ENCODE measurements at regions not wholly inside any gene's neighbourhood (a gene's known extent, or its start where the extent isn't known, plus 50 kb on each side); places are given as distances from the start of the nearest gene placed in this dataset.
A peak's percentile ranks its signal among the peaks of the same experiment; 100 is the strongest.
"Not testable (repeated sequence)": the region's sequence is repeated elsewhere in the genome, so short reads cannot be mapped to it uniquely, and the experiment has no call there.

GRCh38 chrY:19541475-19542306 is 202.8 kb downstream of the KDM5D start:
- DNase-seq (ENCODE audit: low read depth), result peak; percentile 19

- not testable (repeated sequence) for DNase-seq (ENCODE audit: low read depth)
Observed at GRCh38 chrY:19535697-19536096, 208.8 kb downstream of the KDM5D start.

- no peak for DNase-seq (ENCODE audit: low read depth)
Observed at GRCh38 chrY:19521976-19522375, 222.6 kb downstream of the KDM5D start.

- no peak for DNase-seq (ENCODE audit: low read depth)
Observed at GRCh38 chrY:19503092-19503449, 241.5 kb downstream of the KDM5D start.

- no peak for DNase-seq (ENCODE audit: low read depth)
Observed at GRCh38 chrY:19502169-19503091, 242.1 kb downstream of the KDM5D start.

- no peak for DNase-seq (ENCODE audit: low read depth)
Observed at GRCh38 chrY:19498556-19498955, 246.0 kb downstream of the KDM5D start.

- no peak for DNase-seq (ENCODE audit: low read depth)
Observed at GRCh38 chrY:19487494-19487893, 257.0 kb downstream of the KDM5D start.

GRCh38 chrY:19484997-19485396 is 259.5 kb downstream of the KDM5D start:
- no peak for DNase-seq (ENCODE audit: low read depth)

- DNase-seq (ENCODE audit: low read depth), result no peak
Observed at GRCh38 chrY:19479141-19479540, 265.4 kb downstream of the KDM5D start.

- no peak for DNase-seq (ENCODE audit: low read depth)
Observed at GRCh38 chrY:19477959-19478358, 266.6 kb downstream of the KDM5D start.

GRCh38 chrY:19465809-19466208 is 278.7 kb downstream of the KDM5D start:
- no peak for DNase-seq (ENCODE audit: low read depth)

GRCh38 chrY:19456855-19457448 is 287.6 kb downstream of the KDM5D start:
- DNase-seq (ENCODE audit: low read depth), result no peak

- peak; percentile 6 for DNase-seq (ENCODE audit: low read depth)
Observed at GRCh38 chrY:19433059-19433458, 311.5 kb downstream of the KDM5D start.

GRCh38 chrY:19427736-19428518 is 316.6 kb downstream of the KDM5D start:
- no peak for DNase-seq (ENCODE audit: low read depth)

- not testable (repeated sequence) for DNase-seq (ENCODE audit: low read depth)
Observed at GRCh38 chrY:19427191-19427590, 317.3 kb downstream of the KDM5D start.

- peak; percentile 51 for DNase-seq (ENCODE audit: low read depth)
Observed at GRCh38 chrY:19410980-19411766, 333.4 kb downstream of the KDM5D start.

- DNase-seq (ENCODE audit: low read depth), result no peak
Observed at GRCh38 chrY:19406246-19406645, 338.3 kb downstream of the KDM5D start.

GRCh38 chrY:19405598-19405997 is 338.9 kb downstream of the KDM5D start:
- no peak for DNase-seq (ENCODE audit: low read depth)

- DNase-seq (ENCODE audit: low read depth), result no peak
Observed at GRCh38 chrY:19392876-19393275, 351.6 kb downstream of the KDM5D start.

- no peak for DNase-seq (ENCODE audit: low read depth)
Observed at GRCh38 chrY:19391922-19392321, 352.6 kb downstream of the KDM5D start.

GRCh38 chrY:19365321-19365720 is 379.2 kb downstream of the KDM5D start:
- no peak for DNase-seq (ENCODE audit: low read depth)

Measured in Daoy (cell line).